ENCODE measurements at regions not wholly inside any gene's neighbourhood (a gene's known extent, or its start where the extent isn't known, plus 50 kb on each side); places are given as distances from the start of the nearest gene placed in this dataset.
"Not testable (repeated sequence)": the region's sequence is repeated elsewhere in the genome, so short reads cannot be mapped to it uniquely, and the experiment has no call there.

GRCh38 chr4:115548123-115548522 is 434.7 kb upstream of the NDST4 start:
- H3K4me1 Mint-ChIP-seq (ENCODE audit: low read depth, unreplicated experiment): no peaks in the 10 kb centered on the region
- POLR2A ChIA-PET: no interaction called here
- Histone ChIP-seq H3K36me3 (ENCODE audit: control insufficient read depth, insufficient read depth, low read length) (no peaks in the 10 kb centered on the region), H3K4me1 (no peaks in the 10 kb centered on the region), H3K27me3 (replicated peaks; ENCODE audit: control insufficient read depth, insufficient read depth, low read length) (no peaks in the 10 kb centered on the region; the same call in 1 of the 2 replicates), H3K4me3 (ENCODE audit: low read depth, low read length) (no peak overlapping the region), H3K9me3 (no peaks in the 10 kb centered on the region)
- no peak overlapping the region for H3K27ac Mint-ChIP-seq (ENCODE audit: unreplicated experiment)
- TF ChIP-seq CTCF (IDR thresholded peaks at IDR 0.05; ENCODE audit: insufficient read depth in 1 of 2, low read depth in 1 of 2, low read length in 1 of 2, severe bottlenecking in 1 of 2, unreplicated experiment in 1 of 2): no peak
- no peaks in the 10 kb centered on the region for H3K36me3 Mint-ChIP-seq (ENCODE audit: insufficient read depth, unreplicated experiment)
- CTCF ChIA-PET: no interaction called here
- no peaks in the 10 kb centered on the region for H3K9me3 Mint-ChIP-seq (ENCODE audit: unreplicated experiment)
- intact Hi-C loops (cut with micrococcal nuclease; ENCODE audit: unreplicated experiment): loop anchor here (10.0 kb wide), 1 partner anchor 453 kb away; no protein-coding TSS in a partner anchor
- no peak for DNase-seq
- no peak overlapping the region for H3K4me3 Mint-ChIP-seq (ENCODE audit: unreplicated experiment)
- no peaks in the 10 kb centered on the region for H3K27me3 Mint-ChIP-seq (ENCODE audit: insufficient read depth, unreplicated experiment)
- BruUV-seq (replicated peaks): no TSS peak

GRCh38 chr4:115537387-115537786 is 424.0 kb upstream of the NDST4 start:
- ChIA-PET CTCF (no interaction called here), POLR2A (no interaction called here)
- Histone ChIP-seq H3K36me3 (ENCODE audit: control insufficient read depth, insufficient read depth, low read length) (no peaks in the 10 kb centered on the region), H3K4me1 (no peaks in the 10 kb centered on the region), H3K4me3 (ENCODE audit: low read depth, low read length) (no peak overlapping the region), H3K27me3 (replicated peaks; ENCODE audit: control insufficient read depth, insufficient read depth, low read length) (no peaks in the 10 kb centered on the region), H3K9me3 (no peaks in the 10 kb centered on the region)
- no peaks in the 10 kb centered on the region for H3K27me3 Mint-ChIP-seq (ENCODE audit: insufficient read depth, unreplicated experiment)
- H3K36me3 Mint-ChIP-seq (ENCODE audit: insufficient read depth, unreplicated experiment): no peaks in the 10 kb centered on the region
- no peak overlapping the region for H3K27ac Mint-ChIP-seq (ENCODE audit: unreplicated experiment)
- H3K9me3 Mint-ChIP-seq (ENCODE audit: unreplicated experiment): no peaks in the 10 kb centered on the region
- no TSS peak for BruUV-seq (replicated peaks)
- H3K4me3 Mint-ChIP-seq (ENCODE audit: unreplicated experiment): no peak overlapping the region
- no peak for DNase-seq
- H3K4me1 Mint-ChIP-seq (ENCODE audit: low read depth, unreplicated experiment): no peaks in the 10 kb centered on the region
- intact Hi-C loops (cut with micrococcal nuclease; ENCODE audit: unreplicated experiment): loop anchor here (1.0 kb wide), 1 partner anchor 303 kb away; no protein-coding TSS in a partner anchor
- no peak for TF ChIP-seq CTCF (IDR thresholded peaks at IDR 0.05; ENCODE audit: insufficient read depth in 1 of 2, low read depth in 1 of 2, low read length in 1 of 2, severe bottlenecking in 1 of 2, unreplicated experiment in 1 of 2)

- no TSS peak for BruUV-seq (replicated peaks)
- POLR2A ChIA-PET: no interaction called here
Observed at GRCh38 chr4:115529126-115529525, 415.7 kb upstream of the NDST4 start.

GRCh38 chr4:115519476-115519875 is 406.1 kb upstream of the NDST4 start:
- H3K9me3 ChIP-seq; H3K27me3 ChIP-seq (replicated peaks; ENCODE audit: control insufficient read depth, insufficient read depth, low read length); POLR2A ChIA-PET; H3K27ac Mint-ChIP-seq (ENCODE audit: unreplicated experiment); H3K4me3 ChIP-seq (ENCODE audit: low read depth, low read length); H3K36me3 Mint-ChIP-seq (ENCODE audit: insufficient read depth, unreplicated experiment); CTCF ChIA-PET; H3K4me3 Mint-ChIP-seq (ENCODE audit: unreplicated experiment); H3K4me1 Mint-ChIP-seq (ENCODE audit: low read depth, unreplicated experiment); BruUV-seq (replicated peaks); H3K27me3 Mint-ChIP-seq (ENCODE audit: insufficient read depth, unreplicated experiment); H3K36me3 ChIP-seq (ENCODE audit: control insufficient read depth, insufficient read depth, low read length); DNase-seq; H3K4me1 ChIP-seq; intact Hi-C loops (cut with micrococcal nuclease; ENCODE audit: unreplicated experiment); H3K9me3 Mint-ChIP-seq (ENCODE audit: unreplicated experiment): not testable (repeated sequence)

More at GRCh38 chr4:115529126-115529525, 415.7 kb upstream of the NDST4 start:
- H3K36me3 ChIP-seq (ENCODE audit: control insufficient read depth, insufficient read depth, low read length): no peaks in the 10 kb centered on the region
- no peak for DNase-seq
- CTCF ChIA-PET: no interaction called here
- H3K4me1 Mint-ChIP-seq (ENCODE audit: low read depth, unreplicated experiment): no peaks in the 10 kb centered on the region
- H3K36me3 Mint-ChIP-seq (ENCODE audit: insufficient read depth, unreplicated experiment): no peaks in the 10 kb centered on the region
- TF ChIP-seq CTCF (IDR thresholded peaks at IDR 0.05; ENCODE audit: insufficient read depth in 1 of 2, low read depth in 1 of 2, low read length in 1 of 2, severe bottlenecking in 1 of 2, unreplicated experiment in 1 of 2): no peak
- no peaks in the 10 kb centered on the region for H3K9me3 Mint-ChIP-seq (ENCODE audit: unreplicated experiment)
- no peak overlapping the region for H3K4me3 ChIP-seq (ENCODE audit: low read depth, low read length)
- H3K27me3 Mint-ChIP-seq (ENCODE audit: insufficient read depth, unreplicated experiment): no peaks in the 10 kb centered on the region
- no peak overlapping the region for H3K27ac Mint-ChIP-seq (ENCODE audit: unreplicated experiment)
- intact Hi-C loops (cut with micrococcal nuclease; ENCODE audit: unreplicated experiment): no loop called here
- no peak overlapping the region for H3K4me3 Mint-ChIP-seq (ENCODE audit: unreplicated experiment)
- no peaks in the 10 kb centered on the region for H3K4me1 ChIP-seq
- no peaks in the 10 kb centered on the region for H3K27me3 ChIP-seq (replicated peaks; ENCODE audit: control insufficient read depth, insufficient read depth, low read length)
- no peaks in the 10 kb centered on the region for H3K9me3 ChIP-seq
